CMK (cell line): ENCODE measurements at regions not wholly inside any gene's neighbourhood (a gene's known extent, or its start where the extent isn't known, plus 50 kb on each side); places are given as distances from the start of the nearest gene placed in this dataset.

ENCODE experiments used
- DNase-seq: peaks from one replicate; pipeline ENCODE4 v3.0.0-alpha.2; 2010; ENCODE audit warnings: low read depth

DNA sequence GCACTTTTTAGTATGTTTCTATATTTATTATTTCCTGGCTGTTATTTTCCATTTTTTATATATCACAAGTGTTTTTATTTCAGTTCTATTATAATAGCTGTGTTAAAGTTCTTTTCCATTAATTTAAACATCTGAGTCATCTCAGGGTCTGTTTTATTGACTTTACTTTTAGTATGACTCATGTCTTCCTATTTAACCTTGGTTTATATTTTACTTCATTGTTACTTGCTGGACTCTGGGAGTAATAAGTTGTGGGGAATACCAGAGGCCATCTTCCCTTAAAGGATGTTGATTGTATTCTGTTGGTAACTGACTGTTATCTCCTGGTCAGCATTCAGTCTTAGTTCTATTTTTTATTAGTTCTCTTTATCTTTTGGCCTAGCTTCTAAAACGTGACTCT lies 1508.2 kb downstream of the CDH11 start:
- no peak for DNase-seq

GRCh38 chr16:63612462-63613227 lies 1509.2 kb downstream of the CDH11 start:
- no peak for DNase-seq

DNA sequence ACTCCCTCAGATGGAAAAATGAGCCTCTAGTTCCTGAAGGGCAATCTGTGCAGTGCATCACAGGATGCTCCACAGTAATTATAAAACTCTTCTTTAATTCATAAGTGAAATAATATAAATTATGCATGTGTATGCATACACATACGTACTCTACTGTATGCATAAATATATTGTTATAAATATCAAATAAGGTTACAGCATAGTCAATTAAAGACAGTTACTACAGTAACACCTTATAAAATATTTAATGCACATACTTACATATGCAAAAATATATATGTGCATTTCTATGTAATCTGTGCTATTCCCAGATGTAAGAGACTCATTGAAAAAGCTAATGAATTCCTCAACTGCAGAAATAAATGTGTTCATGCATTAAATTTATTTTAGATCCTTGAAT lies 1515.1 kb downstream of the CDH11 start:
- DNase-seq, result no peak

- no peak for DNase-seq
Measured at GRCh38 chr16:63602206-63602927, 1519.5 kb downstream of the CDH11 start.

- DNase-seq, result no peak
Measured at GRCh38 chr16:63596716-63597115, 1525.1 kb downstream of the CDH11 start.

DNA sequence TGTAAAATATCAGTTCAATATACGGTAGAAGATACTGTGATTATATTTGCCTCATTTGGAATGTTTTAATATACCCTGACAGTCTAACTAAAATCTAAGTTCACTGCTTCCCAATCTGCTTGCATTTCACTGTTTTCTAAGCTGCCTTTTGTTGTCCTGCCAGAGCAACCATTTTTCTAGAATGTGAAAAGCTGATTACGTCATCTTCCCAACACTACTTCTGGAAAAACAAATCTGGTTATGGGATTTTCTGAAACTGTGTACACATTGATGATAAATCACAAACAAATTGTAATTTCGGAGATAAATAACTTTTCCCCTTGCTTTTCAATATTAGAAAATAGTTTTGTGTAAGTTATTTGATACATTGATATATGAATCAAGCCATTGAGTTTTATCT lies 1529.0 kb downstream of the CDH11 start:
- no peak for DNase-seq

DNA sequence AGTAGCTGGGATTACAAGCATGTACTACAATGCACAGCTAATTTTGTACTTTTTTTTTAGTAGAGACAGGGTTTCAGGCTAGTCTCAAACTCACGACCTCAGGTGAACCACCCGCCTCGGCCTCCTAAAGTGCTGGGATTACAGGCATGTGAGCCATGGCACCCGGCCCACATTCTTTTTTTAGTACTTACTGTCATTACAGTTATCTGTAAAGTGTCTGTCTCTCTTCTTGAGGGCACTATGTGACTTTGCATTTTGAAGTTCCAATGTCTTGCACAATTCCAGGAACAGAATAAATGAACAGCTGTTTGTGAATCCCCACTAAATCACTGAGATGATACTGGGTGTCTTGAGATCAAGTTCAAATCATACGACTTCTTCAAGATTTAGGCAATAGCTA lies 1540.3 kb downstream of the CDH11 start:
- DNase-seq, result no peak

DNA sequence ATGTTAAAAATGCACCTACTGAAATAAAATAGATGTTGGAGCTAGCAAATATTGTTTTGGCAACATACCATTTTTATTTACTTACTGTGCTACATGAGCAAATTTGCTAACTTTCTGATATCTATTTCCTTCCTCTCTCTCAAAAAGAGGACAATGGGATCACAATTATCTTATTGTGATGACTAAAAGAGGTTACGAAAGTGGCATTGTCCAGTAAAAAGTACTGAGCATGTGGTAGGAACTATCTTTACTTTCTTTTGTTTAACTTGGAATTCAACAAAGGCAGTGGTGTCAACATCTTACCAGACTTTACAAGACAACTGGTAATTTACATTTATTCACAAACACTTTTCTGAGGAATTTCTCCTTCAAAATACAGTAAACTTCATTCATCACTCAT lies 1542.6 kb upstream of the CDH8 start:
- DNase-seq, result no peak

- no peak for DNase-seq
Measured at GRCh38 chr16:63577891-63578290, 1541.7 kb upstream of the CDH8 start.

GRCh38 chr16:63575041-63575440 lies 1538.8 kb upstream of the CDH8 start:
- DNase-seq, result no peak

DNA sequence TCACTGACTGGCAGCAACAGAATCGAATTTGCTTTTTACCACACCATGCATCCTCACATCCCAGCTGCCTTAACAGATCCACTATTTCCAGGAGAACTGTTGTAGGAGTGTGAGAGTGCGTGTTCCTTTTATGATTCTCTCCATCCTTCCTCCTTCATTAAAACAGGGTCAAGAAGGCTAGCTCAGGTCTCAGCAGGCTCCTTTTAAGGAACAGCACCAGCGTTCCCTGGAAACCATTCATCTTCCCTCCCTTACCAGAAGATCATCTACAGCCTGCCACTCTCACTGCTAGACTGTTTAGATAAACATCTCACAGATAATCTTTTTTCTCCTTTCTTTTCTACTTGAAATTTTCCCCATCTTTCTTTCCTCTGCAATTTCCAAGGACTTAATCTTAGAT lies 1531.9 kb upstream of the CDH8 start:
- no peak for DNase-seq

DNA sequence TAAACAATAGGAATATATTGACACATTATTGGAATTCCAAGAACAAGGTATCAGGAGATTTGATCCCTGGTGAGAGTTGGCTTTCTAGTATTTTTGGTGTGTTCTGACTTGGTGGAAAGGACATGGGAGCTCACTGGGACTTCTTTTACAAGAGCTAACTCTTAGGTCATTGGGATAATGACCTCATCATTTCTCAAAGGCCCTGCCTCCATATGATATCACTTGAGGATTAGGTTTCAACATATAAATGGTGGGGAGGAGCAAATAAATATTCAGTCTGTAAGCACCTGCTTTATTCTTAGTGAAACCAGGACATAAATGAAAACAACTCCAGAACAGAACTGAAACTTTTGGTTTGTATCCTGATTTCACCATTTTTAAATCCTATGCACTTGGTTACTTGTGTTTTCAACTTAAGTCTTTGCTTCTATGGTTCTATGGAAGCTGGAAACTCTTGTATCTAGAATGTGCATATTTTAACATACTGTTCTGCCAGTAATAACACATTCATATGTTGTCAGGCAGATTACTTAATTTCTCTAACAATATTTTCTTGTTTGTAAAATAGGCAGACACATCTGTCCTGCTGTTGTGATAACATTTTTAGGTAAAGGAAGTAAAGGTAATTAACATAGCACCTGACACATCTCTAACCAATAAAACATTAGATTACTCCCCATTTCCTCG lies 1527.7 kb upstream of the CDH8 start:
- DNase-seq, result no peak

GRCh38 chr16:63553980-63554379 lies 1517.7 kb upstream of the CDH8 start:
- no peak for DNase-seq

DNA sequence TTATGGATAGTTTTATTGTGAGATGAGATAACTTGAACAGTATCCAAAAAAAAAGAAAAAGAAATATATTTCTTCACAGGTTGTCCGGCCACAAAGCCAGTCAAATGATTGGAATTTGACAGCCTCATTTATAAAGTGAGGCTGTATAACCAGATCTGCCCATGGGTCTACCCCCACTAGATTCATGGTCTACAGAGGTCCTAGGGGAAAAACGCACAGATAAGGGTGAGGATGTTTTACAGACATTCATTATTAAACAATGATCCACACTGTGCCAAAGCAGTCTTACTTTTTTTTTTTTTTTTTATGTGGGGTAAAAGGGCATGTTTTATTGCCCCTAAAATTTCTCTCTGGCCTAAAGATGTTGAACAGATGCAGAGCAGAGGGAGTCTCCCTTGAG lies 1503.0 kb upstream of the CDH8 start:
- DNase-seq, result no peak

DNA sequence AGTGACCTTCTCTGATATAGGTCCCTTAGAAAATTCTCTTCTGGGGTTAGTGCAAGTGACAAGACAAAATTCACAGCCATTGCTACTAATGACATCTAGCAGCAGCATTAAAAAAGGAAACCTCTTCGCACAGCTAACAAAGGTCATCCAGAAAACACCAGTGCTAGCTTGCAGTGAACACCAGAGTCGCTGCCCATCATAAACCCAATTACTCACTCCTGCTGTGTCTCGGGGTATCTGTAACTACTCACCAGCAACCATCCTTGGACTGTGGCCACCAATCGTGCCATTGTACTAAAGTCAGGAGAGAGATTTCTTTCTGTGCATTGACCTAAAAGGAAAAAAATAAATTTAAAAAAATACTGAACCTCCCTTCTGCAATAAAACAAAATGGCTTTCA lies 1494.7 kb upstream of the CDH8 start:
- DNase-seq, result no peak

- no peak for DNase-seq
Measured at GRCh38 chr16:63530208-63530607, 1494.0 kb upstream of the CDH8 start.

GRCh38 chr16:63527404-63527803 lies 1491.2 kb upstream of the CDH8 start:
- no peak for DNase-seq

GRCh38 chr16:63516394-63516793 lies 1480.2 kb upstream of the CDH8 start:
- DNase-seq, result no peak

DNA sequence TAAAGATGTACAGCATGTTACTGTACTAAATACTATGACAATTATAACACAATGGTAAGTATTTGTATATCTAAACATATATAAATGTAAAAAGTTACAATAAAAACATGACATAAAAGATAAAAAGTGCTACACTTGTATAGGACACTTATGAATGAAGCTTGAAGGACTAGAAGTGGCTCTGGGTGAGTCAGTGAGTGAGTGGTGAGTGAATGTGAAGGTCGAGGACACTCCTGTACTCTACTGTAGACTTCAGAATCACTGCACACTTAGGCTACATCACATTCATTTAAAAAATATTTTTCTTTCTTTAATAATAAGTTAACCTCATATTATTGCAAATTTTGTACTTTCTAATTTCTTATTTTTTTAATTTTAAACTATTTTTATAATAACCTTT lies 1476.7 kb upstream of the CDH8 start:
- no peak for DNase-seq

DNA sequence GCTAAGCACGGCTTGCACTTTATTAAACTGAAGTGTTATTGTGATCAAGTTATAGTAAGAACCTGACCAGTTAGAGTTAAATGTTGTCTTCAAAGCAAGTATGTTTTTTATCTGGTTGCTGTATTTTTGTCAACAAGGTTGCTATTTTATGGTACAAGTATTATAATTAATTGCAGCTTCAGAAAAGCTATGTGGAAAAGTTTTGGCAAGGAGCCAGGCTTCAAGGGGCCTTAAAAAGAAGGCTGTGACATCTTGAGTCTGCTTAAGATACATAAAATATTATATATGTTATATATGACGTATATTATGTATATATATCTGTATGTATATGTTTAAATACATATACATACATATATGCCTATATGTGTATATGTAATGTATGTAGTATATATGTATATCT lies 1461.2 kb upstream of the CDH8 start:
- no peak for DNase-seq

- DNase-seq, result no peak
Measured at GRCh38 chr16:63496282-63496681, 1460.0 kb upstream of the CDH8 start.

DNA sequence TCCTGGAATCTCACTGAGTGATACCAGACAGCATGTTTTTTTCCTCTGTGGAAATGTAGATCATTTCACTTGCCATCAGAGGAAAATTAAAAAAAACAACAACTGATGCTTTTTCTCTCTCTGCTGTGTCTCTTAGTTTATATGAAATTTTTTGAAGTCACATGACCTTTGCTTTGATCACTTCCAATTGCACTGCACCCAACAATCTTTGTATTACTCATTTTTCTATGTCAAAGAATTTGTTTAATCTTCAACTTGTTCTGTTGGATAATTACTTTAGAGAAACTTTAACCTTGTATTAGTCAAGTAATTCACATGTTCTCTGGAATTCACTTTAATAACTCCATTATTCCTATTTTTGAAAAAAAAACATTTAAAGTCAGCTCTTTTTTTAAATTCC lies 1452.7 kb upstream of the CDH8 start:
- DNase-seq, result no peak

DNA sequence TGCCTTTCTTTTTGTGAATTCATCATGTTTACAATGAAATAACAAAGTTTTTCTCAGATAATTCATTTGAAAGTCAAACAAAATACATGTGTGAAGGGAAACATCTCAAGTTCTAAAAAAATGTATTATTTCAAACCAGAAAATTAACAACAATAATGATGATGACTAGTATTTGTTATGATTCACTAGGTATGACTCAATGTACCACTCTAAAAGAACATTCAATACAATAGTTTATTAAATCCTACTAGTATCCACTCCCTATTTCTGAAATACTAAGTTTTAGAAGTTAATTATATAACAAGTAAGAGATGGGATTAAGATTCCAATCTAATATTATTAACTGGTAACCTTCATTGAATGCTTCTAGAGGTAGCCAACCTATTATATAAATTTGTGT lies 1444.8 kb upstream of the CDH8 start:
- no peak for DNase-seq
